Islet of Langerhans (tissue), 1 donor: ENCODE measurements at regions not wholly inside any gene's neighbourhood (a gene's known extent, or its start where the extent isn't known, plus 50 kb on each side); places are given as distances from the start of the nearest gene placed in this dataset.

ENCODE experiments used
- FAIRE-seq: peaks from one replicate; lab custom pipeline; 2011; peaks lifted over from hg19 to GRCh38; lab: Jason Lieb, UNC

- no peak for FAIRE-seq
Observed at GRCh38 chr10:125213541-125214282, 53.3 kb upstream of the CTBP2 start.

GRCh38 chr10:125212150-125212809 is 51.9 kb upstream of the CTBP2 start:
- no peak for FAIRE-seq
